Neural crest cell (in vitro differentiated cells): ENCODE measurements at regions not wholly inside any gene's neighbourhood (a gene's known extent, or its start where the extent isn't known, plus 50 kb on each side); places are given as distances from the start of the nearest gene placed in this dataset.

Experiments
- DNase-seq: peaks from one replicate; pipeline ENCODE4 v3.0.0; 2021; ENCODE audit warnings: low read depth, mixed read lengths, low spot score
- H3K27ac Mint-ChIP-seq: one replicate; pipeline ENCODE4 v1.8.0; 2021; ENCODE audit warnings: mild to moderate bottlenecking, mixed read lengths; ENCODE audit not compliant: unreplicated experiment
- H3K27me3 Mint-ChIP-seq: 2 replicates; pipeline ENCODE4 v1.8.0; 2021; ENCODE audit warnings: low read depth, mild to moderate bottlenecking, mixed read lengths
- H3K36me3 Mint-ChIP-seq: 2 replicates; pipeline ENCODE4 v1.8.0; 2021; ENCODE audit warnings: low read depth, mild to moderate bottlenecking, mixed read lengths
- H3K4me1 Mint-ChIP-seq: 2 replicates; pipeline ENCODE4 v1.8.0; 2021; ENCODE audit warnings: mixed read lengths
- H3K4me3 Mint-ChIP-seq: one replicate; pipeline ENCODE4 v1.8.0; 2021; ENCODE audit warnings: mild to moderate bottlenecking, mixed read lengths
- H3K9me3 Mint-ChIP-seq: 2 replicates; pipeline ENCODE4 v1.8.0; 2021; ENCODE audit warnings: mixed read lengths
- CTCF ChIP-seq: fragments of 200-600 bp; sonication (generic); conservative IDR thresholded peaks from 2 replicates; pipeline ENCODE4 v1.5.0; 2021; ENCODE audit warnings: antibody characterized with exemption, mild to moderate bottlenecking

GRCh38 chr9:12614488-12614887 is 78.7 kb upstream of the TYRP1 start:
- TF ChIP-seq CTCF: no peak
- DNase-seq: no peak
- no peaks in the 10 kb centered on the region for H3K36me3 Mint-ChIP-seq
- no peak overlapping the region for H3K4me3 Mint-ChIP-seq
- H3K9me3 Mint-ChIP-seq: peaks cover 2% of the 10 kb centered on the region
- H3K27ac Mint-ChIP-seq: no peak overlapping the region
- H3K4me1 Mint-ChIP-seq: no peaks in the 10 kb centered on the region
- peaks cover 6% of the 10 kb centered on the region for H3K27me3 Mint-ChIP-seq

- H3K4me1 Mint-ChIP-seq: no peaks in the 10 kb centered on the region
- peaks cover 10% of the 10 kb centered on the region for H3K27me3 Mint-ChIP-seq
- TF ChIP-seq CTCF: no peak
- no peak overlapping the region for H3K4me3 Mint-ChIP-seq
- no peak for DNase-seq
- H3K27ac Mint-ChIP-seq: no peak overlapping the region
- H3K9me3 Mint-ChIP-seq: peaks cover 2% of the 10 kb centered on the region
- H3K36me3 Mint-ChIP-seq: no peaks in the 10 kb centered on the region
Observed at GRCh38 chr9:12618956-12619355, 74.2 kb upstream of the TYRP1 start.

GRCh38 chr9:12625844-12626243 is 67.3 kb upstream of the TYRP1 start:
- peaks cover 6% of the 10 kb centered on the region for H3K4me1 Mint-ChIP-seq
- TF ChIP-seq CTCF: no peak
- H3K27me3 Mint-ChIP-seq: peaks cover 4% of the 10 kb centered on the region
- no peak overlapping the region for H3K4me3 Mint-ChIP-seq
- H3K9me3 Mint-ChIP-seq: peaks cover 3% of the 10 kb centered on the region
- no peak overlapping the region for H3K27ac Mint-ChIP-seq
- DNase-seq: no peak
- H3K36me3 Mint-ChIP-seq: no peaks in the 10 kb centered on the region

- Mint-ChIP-seq H3K4me3 (no peak overlapping the region), H3K27ac (no peak overlapping the region), H3K9me3 (peaks cover 3% of the 10 kb centered on the region), H3K4me1 (peaks cover 6% of the 10 kb centered on the region), H3K36me3 (no peaks in the 10 kb centered on the region), H3K27me3 (peaks cover 2% of the 10 kb centered on the region)
- TF ChIP-seq CTCF: no peak
- no peak for DNase-seq
Observed at GRCh38 chr9:12627096-12627495, 66.1 kb upstream of the TYRP1 start.

- Mint-ChIP-seq H3K27ac (no peak overlapping the region), H3K36me3 (no peaks in the 10 kb centered on the region), H3K9me3 (peaks cover 3% of the 10 kb centered on the region), H3K4me3 (no peak overlapping the region), H3K4me1 (peaks cover 6% of the 10 kb centered on the region), H3K27me3 (no peaks in the 10 kb centered on the region)
- no peak for TF ChIP-seq CTCF
- no peak for DNase-seq
Observed at GRCh38 chr9:12628546-12628945, 64.6 kb upstream of the TYRP1 start.

GRCh38 chr9:12629067-12629466 is 64.1 kb upstream of the TYRP1 start:
- Mint-ChIP-seq H3K4me1 (peaks cover 6% of the 10 kb centered on the region), H3K27ac (no peak overlapping the region), H3K9me3 (peaks cover 3% of the 10 kb centered on the region), H3K36me3 (no peaks in the 10 kb centered on the region), H3K4me3 (no peak overlapping the region), H3K27me3 (no peaks in the 10 kb centered on the region)
- no peak for TF ChIP-seq CTCF
- no peak for DNase-seq
